ENCODE measurements at regions not wholly inside any gene's neighbourhood (a gene's known extent, or its start where the extent isn't known, plus 50 kb on each side); places are given as distances from the start of the nearest gene placed in this dataset.

DNA sequence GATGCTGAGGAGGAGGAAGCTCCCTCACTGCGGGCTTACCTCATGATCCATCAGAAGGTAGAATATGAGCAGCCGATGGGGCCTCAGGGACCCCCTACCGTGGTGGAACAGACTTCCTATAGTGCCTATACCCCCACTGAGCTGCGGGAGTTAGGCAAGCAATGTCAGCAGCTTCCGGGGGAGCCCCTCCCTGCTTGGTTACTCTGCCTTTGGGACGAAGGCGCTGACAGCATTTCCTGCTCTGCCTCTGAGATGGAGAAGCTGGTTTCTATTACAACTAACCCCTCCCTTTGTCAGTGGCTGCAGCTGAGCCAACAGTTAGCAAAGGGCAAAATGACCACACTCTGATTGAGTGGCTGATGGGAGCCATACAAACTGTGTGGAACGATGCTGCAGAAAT, 430.7 kb downstream of the IDS start (continued):
- TF ChIP-seq ZFP3 (CRISPR knock-in tag; IDR thresholded peaks at IDR 0.05) (no peak), RARB (CRISPR knock-in tag; IDR thresholded peaks at IDR 0.05) (no peak), ESRRG (CRISPR knock-in tag; IDR thresholded peaks at IDR 0.05) (no peak), ARNTL (CRISPR knock-in tag; IDR thresholded peaks at IDR 0.05; ENCODE audit: borderline replicate concordance, low read depth) (no peak), ZNF8 (CRISPR knock-in tag; IDR thresholded peaks at IDR 0.05) (no peak), ZNF565 (CRISPR knock-in tag; conservative IDR thresholded peaks at IDR 0.05; ENCODE audit: low read depth) (no peak), ZNF70 (CRISPR knock-in tag; IDR thresholded peaks at IDR 0.05) (no peak), OSR1 (CRISPR knock-in tag; IDR thresholded peaks at IDR 0.05) (no peak)

DNA sequence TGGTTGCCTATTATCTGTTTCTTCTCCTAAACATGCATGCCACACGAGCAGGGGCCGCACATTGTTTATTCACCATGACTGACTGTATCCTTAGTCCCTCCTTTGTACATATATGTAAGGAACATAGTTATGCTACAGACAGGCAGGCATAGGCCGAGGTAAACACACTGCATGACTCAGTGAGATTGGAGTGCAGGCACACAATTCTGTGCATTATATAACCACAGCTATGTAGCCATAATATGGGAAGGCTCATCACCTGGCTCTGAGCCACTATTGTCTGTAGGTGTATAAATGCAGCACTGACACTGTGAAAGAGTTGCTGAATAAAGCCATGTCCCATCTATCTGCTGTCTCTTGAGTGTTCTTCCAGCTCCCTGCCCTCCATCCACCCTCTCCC, 431.6 kb downstream of the IDS start:
- ATAC-seq: no peak
- TF ChIP-seq CSDC2 (CRISPR knock-in tag; IDR thresholded peaks at IDR 0.05) (no peak), ESRRG (CRISPR knock-in tag; IDR thresholded peaks at IDR 0.05) (no peak), ZFP30 (CRISPR knock-in tag; IDR thresholded peaks at IDR 0.05) (no peak), TCF4 (CRISPR knock-in tag; IDR thresholded peaks at IDR 0.05; ENCODE audit: borderline replicate concordance) (no peak), ZFP3 (CRISPR knock-in tag; IDR thresholded peaks at IDR 0.05) (no peak), OSR1 (CRISPR knock-in tag; IDR thresholded peaks at IDR 0.05) (no peak), ARNTL (CRISPR knock-in tag; IDR thresholded peaks at IDR 0.05; ENCODE audit: borderline replicate concordance, low read depth) (no peak)
- TF ChIP-seq, protein P1, sequence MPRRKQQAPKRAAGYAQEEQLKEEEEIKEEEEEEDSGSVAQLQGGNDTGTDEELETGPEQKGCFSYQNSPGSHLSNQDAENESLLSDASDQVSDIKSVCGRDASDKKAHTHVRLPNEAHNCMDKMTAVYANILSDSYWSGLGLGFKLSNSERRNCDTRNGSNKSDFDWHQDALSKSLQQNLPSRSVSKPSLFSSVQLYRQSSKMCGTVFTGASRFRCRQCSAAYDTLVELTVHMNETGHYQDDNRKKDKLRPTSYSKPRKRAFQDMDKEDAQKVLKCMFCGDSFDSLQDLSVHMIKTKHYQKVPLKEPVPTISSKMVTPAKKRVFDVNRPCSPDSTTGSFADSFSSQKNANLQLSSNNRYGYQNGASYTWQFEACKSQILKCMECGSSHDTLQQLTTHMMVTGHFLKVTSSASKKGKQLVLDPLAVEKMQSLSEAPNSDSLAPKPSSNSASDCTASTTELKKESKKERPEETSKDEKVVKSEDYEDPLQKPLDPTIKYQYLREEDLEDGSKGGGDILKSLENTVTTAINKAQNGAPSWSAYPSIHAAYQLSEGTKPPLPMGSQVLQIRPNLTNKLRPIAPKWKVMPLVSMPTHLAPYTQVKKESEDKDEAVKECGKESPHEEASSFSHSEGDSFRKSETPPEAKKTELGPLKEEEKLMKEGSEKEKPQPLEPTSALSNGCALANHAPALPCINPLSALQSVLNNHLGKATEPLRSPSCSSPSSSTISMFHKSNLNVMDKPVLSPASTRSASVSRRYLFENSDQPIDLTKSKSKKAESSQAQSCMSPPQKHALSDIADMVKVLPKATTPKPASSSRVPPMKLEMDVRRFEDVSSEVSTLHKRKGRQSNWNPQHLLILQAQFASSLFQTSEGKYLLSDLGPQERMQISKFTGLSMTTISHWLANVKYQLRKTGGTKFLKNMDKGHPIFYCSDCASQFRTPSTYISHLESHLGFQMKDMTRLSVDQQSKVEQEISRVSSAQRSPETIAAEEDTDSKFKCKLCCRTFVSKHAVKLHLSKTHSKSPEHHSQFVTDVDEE (CRISPR knock-in tag; IDR thresholded peaks at IDR 0.05): no peak
- TF ChIP-seq, protein P2, sequence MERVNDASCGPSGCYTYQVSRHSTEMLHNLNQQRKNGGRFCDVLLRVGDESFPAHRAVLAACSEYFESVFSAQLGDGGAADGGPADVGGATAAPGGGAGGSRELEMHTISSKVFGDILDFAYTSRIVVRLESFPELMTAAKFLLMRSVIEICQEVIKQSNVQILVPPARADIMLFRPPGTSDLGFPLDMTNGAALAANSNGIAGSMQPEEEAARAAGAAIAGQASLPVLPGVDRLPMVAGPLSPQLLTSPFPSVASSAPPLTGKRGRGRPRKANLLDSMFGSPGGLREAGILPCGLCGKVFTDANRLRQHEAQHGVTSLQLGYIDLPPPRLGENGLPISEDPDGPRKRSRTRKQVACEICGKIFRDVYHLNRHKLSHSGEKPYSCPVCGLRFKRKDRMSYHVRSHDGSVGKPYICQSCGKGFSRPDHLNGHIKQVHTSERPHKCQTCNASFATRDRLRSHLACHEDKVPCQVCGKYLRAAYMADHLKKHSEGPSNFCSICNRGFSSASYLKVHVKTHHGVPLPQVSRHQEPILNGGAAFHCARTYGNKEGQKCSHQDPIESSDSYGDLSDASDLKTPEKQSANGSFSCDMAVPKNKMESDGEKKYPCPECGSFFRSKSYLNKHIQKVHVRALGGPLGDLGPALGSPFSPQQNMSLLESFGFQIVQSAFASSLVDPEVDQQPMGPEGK (CRISPR knock-in tag; IDR thresholded peaks at IDR 0.05; ENCODE audit: borderline replicate concordance): no peak
- TF ChIP-seq, protein P3, sequence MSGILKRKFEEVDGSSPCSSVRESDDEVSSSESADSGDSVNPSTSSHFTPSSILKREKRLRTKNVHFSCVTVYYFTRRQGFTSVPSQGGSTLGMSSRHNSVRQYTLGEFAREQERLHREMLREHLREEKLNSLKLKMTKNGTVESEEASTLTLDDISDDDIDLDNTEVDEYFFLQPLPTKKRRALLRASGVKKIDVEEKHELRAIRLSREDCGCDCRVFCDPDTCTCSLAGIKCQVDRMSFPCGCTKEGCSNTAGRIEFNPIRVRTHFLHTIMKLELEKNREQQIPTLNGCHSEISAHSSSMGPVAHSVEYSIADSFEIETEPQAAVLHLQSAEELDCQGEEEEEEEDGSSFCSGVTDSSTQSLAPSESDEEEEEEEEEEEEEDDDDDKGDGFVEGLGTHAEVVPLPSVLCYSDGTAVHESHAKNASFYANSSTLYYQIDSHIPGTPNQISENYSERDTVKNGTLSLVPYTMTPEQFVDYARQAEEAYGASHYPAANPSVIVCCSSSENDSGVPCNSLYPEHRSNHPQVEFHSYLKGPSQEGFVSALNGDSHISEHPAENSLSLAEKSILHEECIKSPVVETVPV (CRISPR knock-in tag; IDR thresholded peaks at IDR 0.05): no peak

DNA sequence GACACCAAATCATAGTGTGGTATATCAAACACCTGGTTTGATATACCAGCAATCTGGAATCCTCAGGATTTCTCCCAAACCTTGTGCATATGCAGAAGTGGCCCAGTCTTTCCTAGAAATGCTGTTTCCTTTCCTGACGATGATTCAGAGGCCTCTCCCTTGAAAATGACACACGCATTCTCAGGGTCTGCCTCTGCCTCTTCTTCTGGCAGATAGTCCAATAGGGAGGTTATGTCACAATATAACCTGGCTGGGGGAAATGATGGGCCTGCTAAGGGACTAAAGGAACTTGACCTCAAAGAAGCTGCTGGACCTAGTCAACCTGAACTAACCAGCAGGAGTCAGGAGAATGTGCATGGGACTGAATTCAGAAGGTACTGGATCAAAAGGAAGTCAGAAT, 435.2 kb downstream of the IDS start:
- ATAC-seq: no peak

More for the DNA sequence above, 435.2 kb downstream of the IDS start:
- TF ChIP-seq ARNTL (CRISPR knock-in tag; IDR thresholded peaks at IDR 0.05; ENCODE audit: borderline replicate concordance, low read depth) (no peak), GLIS3 (CRISPR knock-in tag; IDR thresholded peaks at IDR 0.05) (no peak), OSR1 (CRISPR knock-in tag; IDR thresholded peaks at IDR 0.05) (no peak), SNAI2 (CRISPR knock-in tag; IDR thresholded peaks at IDR 0.05) (no peak), ESRRG (CRISPR knock-in tag; IDR thresholded peaks at IDR 0.05) (no peak), ZNF565 (CRISPR knock-in tag; conservative IDR thresholded peaks at IDR 0.05; ENCODE audit: low read depth) (no peak), ISL1 (CRISPR knock-in tag; IDR thresholded peaks at IDR 0.05) (no peak), BACH2 (CRISPR knock-in tag; IDR thresholded peaks at IDR 0.05; ENCODE audit: borderline replicate concordance) (no peak), ZNF8 (CRISPR knock-in tag; IDR thresholded peaks at IDR 0.05) (no peak), TOX (CRISPR knock-in tag; IDR thresholded peaks at IDR 0.05; ENCODE audit: borderline replicate concordance) (no peak), ZNF70 (CRISPR knock-in tag; IDR thresholded peaks at IDR 0.05) (no peak), TCF4 (CRISPR knock-in tag; IDR thresholded peaks at IDR 0.05; ENCODE audit: borderline replicate concordance) (no peak), ZC3H10 (CRISPR knock-in tag; IDR thresholded peaks at IDR 0.05) (no peak)
- TF ChIP-seq, protein P1 (CRISPR knock-in tag; IDR thresholded peaks at IDR 0.05): no peak
- TF ChIP-seq, protein P2 (CRISPR knock-in tag; IDR thresholded peaks at IDR 0.05; ENCODE audit: borderline replicate concordance): no peak
- TF ChIP-seq, protein P4, sequence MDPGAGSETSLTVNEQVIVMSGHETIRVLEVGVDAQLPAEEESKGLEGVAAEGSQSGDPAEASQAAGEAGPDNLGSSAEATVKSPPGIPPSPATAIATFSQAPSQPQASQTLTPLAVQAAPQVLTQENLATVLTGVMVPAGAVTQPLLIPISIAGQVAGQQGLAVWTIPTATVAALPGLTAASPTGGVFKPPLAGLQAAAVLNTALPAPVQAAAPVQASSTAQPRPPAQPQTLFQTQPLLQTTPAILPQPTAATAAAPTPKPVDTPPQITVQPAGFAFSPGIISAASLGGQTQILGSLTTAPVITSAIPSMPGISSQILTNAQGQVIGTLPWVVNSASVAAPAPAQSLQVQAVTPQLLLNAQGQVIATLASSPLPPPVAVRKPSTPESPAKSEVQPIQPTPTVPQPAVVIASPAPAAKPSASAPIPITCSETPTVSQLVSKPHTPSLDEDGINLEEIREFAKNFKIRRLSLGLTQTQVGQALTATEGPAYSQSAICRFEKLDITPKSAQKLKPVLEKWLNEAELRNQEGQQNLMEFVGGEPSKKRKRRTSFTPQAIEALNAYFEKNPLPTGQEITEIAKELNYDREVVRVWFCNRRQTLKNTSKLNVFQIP (CRISPR knock-in tag; IDR thresholded peaks at IDR 0.05; ENCODE audit: borderline replicate concordance, low read depth): no peak
- TF ChIP-seq, protein P3 (CRISPR knock-in tag; IDR thresholded peaks at IDR 0.05): no peak

All from SK-N-SH treated with all-trans-retinoic acid at 6 μM for 48 hours (cell line).